Brain microvascular endothelial cell (primary cell): ENCODE measurements at regions not wholly inside any gene's neighbourhood (a gene's known extent, or its start where the extent isn't known, plus 50 kb on each side); places are given as distances from the start of the nearest gene placed in this dataset.

Source experiments
- DNase-seq: peaks from one replicate; pipeline ENCODE4 v3.0.0-alpha.2; 2020
- H3K27ac ChIP-seq: fragments of 250-450 bp; sonication (Bioruptor Pico); 2 replicates; pipeline ENCODE4 v1.5.1; 2020; ENCODE audit warnings: mild to moderate bottlenecking, moderate library complexity
- H3K27me3 ChIP-seq: fragments of 250-450 bp; sonication (Bioruptor Pico); replicated peaks from 2 replicates; pipeline ENCODE4 v1.5.1; 2020; ENCODE audit warnings: mild to moderate bottlenecking
- H3K36me3 ChIP-seq: fragments of 250-450 bp; sonication (Bioruptor Pico); replicated peaks from 2 replicates; pipeline ENCODE4 v1.5.1; 2020; ENCODE audit warnings: mild to moderate bottlenecking
- H3K4me3 ChIP-seq: 2 replicates; pipeline ENCODE4 v1.5.1; 2011; ENCODE audit warnings: low read depth, mild to moderate bottlenecking, control low read depth, low read length, moderate library complexity
- CTCF ChIP-seq: IDR thresholded peaks from 2 replicates; pipeline ENCODE4 v1.5.1; 2011; ENCODE audit warnings: low read depth, mild to moderate bottlenecking, moderate library complexity, low read length, control low read depth, inconsistent platforms; ENCODE audit errors: missing control alignments
- in situ Hi-C: cut with HindIII; loops from 2 replicates; pipeline ENCODE4 v1.10.0; 2017; ENCODE audit warnings: low sequenced_read_pairs, low pct_ligation_motif_present

GRCh38 chr5:90099099-90099498 is 310.5 kb downstream of the CETN3 start:
- no peak overlapping the region for H3K4me3 ChIP-seq
- H3K27me3 ChIP-seq, result no peaks in the 10 kb centered on the region
- DNase-seq, result no peak
- no peaks in the 10 kb centered on the region for H3K36me3 ChIP-seq
- in situ Hi-C loops, result no loop called here
- H3K27ac ChIP-seq, result peak overlapping the region; percentile 29
- no peak for TF ChIP-seq CTCF

GRCh38 chr5:90097082-90097477 is 312.5 kb downstream of the CETN3 start:
- TF ChIP-seq CTCF, result no peak
- Histone ChIP-seq H3K4me3 (no peak overlapping the region), H3K27ac (peak overlapping the region; percentile 63), H3K36me3 (no peaks in the 10 kb centered on the region), H3K27me3 (no peaks in the 10 kb centered on the region)
- in situ Hi-C loops, result no loop called here
- no peak for DNase-seq

GRCh38 chr5:90096415-90097081 is 313.0 kb downstream of the CETN3 start:
- H3K4me3 ChIP-seq, result no peak overlapping the region
- no peaks in the 10 kb centered on the region for H3K27me3 ChIP-seq
- DNase-seq, result peak; percentile 96
- peak overlapping the region; percentile 63 for H3K27ac ChIP-seq
- H3K36me3 ChIP-seq, result no peaks in the 10 kb centered on the region
- no peak for TF ChIP-seq CTCF
- in situ Hi-C loops, result no loop called here

GRCh38 chr5:90095292-90096060 is 314.1 kb downstream of the CETN3 start:
- Histone ChIP-seq H3K4me3 (no peak overlapping the region), H3K27me3 (no peaks in the 10 kb centered on the region), H3K36me3 (no peaks in the 10 kb centered on the region), H3K27ac (no peak overlapping the region)
- no peak for DNase-seq
- in situ Hi-C loops, result no loop called here
- TF ChIP-seq CTCF, result no peak

GRCh38 chr5:90093751-90094485 is 315.6 kb downstream of the CETN3 start:
- no peaks in the 10 kb centered on the region for H3K27me3 ChIP-seq
- no peak for TF ChIP-seq CTCF
- no peak overlapping the region for H3K4me3 ChIP-seq
- in situ Hi-C loops, result no loop called here
- no peaks in the 10 kb centered on the region for H3K36me3 ChIP-seq
- no peak overlapping the region for H3K27ac ChIP-seq
- DNase-seq, result no peak
